Stimulated activated CD4-positive, alpha-beta T cell treated with anti-CD3 and anti-CD28 coated beads, TNF-alpha, amount 100 ng/mL, for 24 hours (primary cell): ENCODE measurements at regions not wholly inside any gene's neighbourhood (a gene's known extent, or its start where the extent isn't known, plus 50 kb on each side); places are given as distances from the start of the nearest gene placed in this dataset.
"Not testable (repeated sequence)": the region's sequence is repeated elsewhere in the genome, so short reads cannot be mapped to it uniquely, and the experiment has no call there.

Experiments
- DNase-seq, 3 experiments: peaks; one replicate each; pipeline ENCODE4 v3.0.0-alpha.2; 2020; ENCODE audit warnings: low read depth in 3 of 3

DNA sequence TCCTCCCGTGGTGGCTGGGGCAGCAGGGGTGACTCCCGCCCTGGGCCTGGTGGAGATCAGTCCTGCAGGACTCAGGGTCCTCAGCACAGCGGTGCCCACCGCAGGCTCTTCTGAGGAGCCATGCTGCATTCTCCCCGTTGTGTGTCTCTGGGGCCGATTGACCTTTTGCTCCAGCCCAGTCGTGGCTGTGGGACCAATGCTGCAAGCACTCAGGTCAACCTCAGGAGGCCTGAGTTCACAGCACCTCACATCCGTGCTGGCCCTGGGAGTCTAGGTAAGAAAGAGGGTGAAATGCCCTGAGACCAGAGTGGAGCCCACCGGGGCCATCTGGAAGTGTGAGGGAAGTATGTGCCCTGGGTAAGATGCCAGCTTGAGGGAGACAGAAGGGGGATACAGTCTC is 316.1 kb upstream of the B3GAT1 start:
- no peak for DNase-seq

DNA sequence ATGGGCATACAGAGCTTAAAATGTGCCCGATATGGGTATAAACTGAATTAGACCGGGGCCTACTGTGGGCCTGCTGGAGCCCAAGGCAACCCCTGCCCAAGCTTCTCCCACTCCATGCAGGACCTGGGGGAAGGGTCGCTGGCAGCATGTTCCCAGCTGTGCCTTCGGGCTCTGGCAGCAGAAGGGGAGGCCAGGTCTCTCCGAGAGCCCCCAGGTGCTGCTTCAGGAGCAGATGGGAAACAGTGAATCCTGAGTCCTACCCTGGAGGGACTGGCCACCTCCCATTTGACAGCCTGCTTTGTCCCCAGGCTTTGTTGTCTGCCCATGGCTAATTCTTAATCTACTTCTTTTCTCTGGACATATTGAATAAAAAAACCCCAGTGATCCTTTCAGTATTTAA is 315.6 kb upstream of the B3GAT1 start:
- no peak for DNase-seq

DNA sequence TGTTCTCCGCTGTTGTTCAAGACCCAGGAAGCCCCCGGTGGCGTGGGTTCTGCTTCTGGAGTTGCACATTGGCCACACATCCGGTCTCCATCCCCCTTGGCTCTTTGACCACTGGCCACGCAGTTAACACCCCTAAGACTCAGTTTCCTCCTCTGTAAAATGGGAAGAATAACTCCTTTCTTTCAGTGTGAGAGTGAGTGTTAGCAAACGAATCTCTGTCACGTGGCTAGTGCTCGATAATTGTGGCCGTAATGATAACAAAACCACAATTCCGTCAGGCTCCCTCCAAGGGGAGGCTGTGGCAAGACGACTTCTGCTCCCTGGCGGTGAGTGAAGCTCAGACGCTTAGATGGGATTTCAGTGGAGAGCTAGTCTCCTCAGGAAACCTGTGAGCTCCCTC is 315.2 kb upstream of the B3GAT1 start:
- no peak for DNase-seq

DNA sequence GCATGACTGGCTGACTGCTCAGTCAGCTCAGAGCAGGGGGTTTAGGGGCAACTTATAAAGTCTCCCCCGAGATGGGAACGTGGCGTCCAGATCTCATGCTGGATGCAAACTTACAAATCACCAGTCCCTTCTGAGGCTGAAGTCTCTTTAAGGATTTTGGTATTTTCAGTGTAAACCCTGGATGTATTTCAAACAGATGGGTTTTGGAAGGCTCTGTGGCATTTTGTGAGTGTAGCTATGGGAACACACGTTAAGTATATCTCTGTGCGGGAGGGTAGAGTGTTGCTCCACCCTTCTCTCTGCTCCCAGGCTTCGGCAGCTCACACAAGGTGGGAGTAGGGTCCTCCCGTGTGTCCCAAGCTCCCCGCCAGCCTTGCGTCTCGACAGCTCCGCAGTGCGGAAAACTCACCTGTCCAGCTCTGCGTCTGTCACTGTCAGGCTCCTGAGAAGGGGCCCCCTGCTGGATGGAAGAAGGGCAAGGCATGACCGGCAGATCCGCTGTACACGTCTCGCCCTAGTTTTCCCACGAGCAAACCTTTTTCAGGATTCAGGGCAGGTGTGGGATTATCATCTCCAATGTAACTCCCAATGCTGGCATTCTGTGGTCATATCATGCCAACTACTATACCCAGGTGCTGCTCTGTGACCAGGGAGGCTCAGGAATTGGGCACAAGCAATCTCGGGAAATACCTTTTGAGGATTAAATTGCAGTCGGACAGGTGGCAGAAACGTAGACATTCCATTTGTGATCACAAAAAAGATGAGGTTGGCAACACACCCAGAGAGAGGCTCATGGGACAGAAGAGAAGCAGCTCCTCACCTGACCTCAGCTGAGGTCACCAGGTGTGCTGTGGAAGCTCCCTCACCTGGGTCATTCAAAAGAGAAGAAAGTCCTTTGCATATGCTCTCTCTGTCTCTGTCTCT is 313.9 kb upstream of the B3GAT1 start:
- no peak for DNase-seq

DNA sequence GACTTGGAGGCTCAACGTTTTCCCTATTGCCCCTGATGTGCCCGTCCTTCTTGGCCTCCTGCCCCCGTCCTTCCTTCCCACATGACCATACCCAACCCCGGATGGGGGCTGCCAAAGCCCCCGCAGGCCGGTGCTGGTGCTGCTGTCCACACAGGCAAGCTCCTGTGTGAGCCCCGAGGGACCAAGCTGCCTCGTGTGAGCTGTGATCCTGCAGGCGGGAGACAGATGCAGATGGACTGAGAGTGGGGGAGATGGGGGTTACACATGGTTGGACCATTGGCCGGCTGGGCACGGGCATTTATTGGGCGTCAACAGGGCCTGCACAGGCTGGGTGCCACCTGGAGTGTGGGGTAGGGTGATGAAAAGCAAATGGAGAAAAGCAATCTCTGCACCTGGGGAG is 313.2 kb upstream of the B3GAT1 start:
- no peak for DNase-seq

DNA sequence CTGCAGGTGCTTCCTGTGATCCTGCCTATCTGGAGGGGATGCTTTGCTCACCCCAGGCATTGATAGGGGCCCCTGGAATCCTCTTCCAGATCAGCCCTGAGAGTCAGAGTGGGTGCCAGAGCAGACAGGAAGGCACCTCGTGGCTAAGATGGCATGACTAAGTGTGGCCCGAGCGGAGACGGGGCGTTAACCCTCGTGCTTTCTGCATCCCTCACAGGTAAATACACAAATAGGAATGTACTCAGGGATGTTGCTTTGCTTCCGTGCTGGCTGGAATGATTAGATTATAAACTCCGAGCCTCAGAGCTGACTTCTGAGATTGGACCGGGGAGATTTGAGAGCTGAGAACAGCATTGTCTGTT is 312.7 kb upstream of the B3GAT1 start:
- no peak for DNase-seq

DNA sequence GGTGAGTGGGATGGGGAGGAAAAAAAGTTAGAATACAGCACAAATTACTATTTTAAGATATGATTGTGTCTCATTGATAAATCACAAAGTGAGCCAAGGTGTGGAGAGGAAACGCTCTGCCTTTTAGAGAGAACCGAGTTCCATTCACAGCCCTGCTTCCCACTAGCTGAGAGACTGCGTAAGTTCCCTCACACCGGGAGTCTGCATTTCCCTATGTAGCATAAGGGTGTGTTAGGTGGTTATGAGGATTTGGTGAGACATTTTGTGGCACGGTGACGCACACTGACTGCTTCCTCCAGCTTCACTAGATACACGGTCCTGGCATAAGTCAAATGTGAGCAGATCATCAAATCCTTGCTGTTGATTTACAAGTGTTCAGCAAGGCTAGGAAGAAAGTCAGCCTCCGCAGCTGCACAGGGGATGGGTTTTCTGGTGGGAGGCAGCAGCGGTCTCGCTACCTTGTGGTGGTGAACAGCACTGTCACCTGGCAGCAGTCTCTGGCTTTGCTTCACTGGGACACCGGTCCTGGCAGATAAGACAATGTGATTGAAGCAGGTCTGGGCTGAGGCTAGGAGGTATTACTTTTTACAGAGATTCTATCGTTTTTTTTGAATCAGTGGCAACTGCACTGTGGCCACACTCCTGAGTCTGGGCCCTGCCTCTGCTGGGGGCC is 312.2 kb upstream of the B3GAT1 start:
- DNase-seq: no peak

DNA sequence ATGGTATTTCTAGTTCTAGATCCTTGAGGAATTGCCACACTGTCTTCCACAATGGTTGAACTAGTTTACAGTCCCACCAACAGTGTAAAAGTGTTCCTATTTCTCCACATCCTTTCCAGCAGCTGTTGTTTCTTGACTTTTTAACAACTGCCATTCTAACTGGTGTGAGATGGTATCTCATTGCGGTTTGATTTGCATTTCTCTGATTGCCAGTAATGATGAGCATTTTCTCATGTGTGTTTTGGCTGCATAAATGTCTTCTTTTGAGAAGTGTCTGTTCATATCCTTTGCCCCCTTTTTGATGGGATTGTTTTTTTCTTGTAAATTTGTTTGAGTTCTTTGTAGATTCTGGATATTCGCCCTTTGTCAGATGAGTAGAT is 308.6 kb upstream of the B3GAT1 start:
- not testable (repeated sequence) for DNase-seq

DNA sequence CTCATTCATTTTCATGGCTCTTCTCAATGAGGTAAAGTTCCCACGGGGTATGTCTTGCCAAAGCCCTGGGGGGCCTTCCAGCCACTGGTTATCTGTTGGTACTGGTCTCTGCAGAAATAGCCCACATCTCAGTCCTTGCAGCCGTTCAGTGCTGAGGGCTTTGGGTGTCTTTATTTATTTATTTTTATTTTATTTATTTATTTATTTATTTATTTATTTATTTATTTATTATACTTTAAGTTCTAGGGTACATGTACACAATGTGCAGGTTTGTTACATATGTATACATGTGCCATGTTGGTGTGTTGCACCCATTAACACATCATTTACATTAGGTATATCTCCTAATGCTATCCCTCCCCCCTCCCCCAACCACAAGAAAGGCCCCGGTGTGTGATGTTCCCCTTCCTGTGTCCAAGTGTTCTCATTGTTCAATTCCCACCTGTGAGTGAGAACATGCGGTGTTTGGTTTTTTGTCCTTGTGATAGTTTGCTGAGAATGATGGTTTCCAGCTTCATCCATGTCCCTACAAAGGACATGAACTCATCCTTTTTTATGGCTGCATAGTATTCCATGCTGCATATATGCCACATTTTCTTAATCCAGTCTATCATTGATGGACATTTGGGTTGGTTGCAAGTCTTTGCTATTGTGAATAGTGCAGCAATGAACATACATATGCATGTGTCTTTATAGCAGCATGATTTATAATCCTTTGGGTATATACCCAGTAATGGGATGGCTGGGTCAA is 308.1 kb upstream of the B3GAT1 start:
- DNase-seq: not testable (repeated sequence)

DNA sequence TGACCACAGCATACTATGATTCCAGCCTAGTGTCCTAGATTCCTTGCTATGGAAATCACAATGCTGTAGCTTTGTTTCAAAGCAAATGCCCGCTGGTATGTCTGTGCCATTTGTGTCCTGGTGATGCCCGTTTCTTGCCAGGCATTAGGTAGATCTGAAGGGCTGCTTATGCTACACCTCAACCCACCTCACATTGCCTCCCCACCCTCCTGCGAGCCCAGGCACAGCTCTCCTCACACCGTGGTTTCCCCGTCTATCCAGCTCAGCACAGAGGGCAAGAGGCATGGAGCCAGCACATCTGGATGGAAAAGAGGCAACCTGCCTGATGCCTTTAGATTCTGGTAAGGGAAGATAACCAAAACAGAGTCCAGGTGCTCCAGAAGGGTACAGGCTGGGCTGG is 307.4 kb upstream of the B3GAT1 start:
- no peak for DNase-seq

DNA sequence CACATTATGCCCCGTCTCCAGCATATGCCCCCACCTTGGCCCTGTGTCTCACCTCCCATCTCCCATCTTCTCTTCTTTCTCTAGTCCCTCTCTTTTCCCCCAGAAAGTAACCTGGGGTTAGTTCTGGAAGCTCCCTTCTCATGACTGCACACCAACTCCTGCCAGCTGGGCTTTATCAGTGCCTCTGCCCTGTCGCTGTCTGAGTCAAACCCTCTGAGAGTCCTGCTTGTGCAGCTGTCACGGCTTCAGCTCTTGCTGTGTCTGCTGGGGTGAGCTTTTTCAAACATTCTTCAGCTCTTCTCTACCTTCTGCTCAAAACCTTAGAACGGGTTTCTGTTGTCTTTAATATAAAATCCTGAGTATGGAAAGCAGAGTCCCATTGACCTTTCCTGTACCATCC is 304.5 kb upstream of the B3GAT1 start:
- no peak for DNase-seq

DNA sequence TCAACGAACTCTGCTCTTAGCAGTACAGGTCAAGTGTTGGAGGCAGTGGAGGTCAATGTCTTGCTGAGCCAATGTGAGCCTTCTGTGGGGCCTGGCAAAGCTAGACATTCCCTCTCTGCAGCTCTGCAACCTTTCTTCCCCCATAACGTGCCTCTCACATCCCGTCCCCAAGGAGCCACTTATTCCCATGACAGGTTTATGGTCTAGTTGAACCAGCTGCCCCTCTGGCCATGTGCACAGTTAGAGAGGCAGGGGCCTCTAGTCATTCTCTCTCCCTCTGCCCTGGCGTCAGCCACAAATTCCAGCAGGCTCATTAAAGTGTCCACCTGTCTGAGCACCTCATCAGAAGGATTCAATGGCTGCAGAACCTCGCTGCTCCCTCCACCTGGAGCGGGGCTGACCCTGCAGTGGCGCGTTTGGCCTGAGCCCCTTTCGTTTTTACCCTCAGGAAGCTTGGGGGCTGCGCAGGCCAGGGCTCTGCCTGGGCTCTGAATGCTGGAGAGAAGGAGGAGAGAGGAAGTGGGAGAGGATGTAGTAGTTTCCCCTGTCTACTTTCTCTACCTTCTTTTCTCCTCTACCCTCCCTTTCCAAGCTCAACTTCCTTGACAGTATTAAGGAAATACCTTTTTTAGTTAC is 302.1 kb upstream of the B3GAT1 start:
- no peak for DNase-seq

DNA sequence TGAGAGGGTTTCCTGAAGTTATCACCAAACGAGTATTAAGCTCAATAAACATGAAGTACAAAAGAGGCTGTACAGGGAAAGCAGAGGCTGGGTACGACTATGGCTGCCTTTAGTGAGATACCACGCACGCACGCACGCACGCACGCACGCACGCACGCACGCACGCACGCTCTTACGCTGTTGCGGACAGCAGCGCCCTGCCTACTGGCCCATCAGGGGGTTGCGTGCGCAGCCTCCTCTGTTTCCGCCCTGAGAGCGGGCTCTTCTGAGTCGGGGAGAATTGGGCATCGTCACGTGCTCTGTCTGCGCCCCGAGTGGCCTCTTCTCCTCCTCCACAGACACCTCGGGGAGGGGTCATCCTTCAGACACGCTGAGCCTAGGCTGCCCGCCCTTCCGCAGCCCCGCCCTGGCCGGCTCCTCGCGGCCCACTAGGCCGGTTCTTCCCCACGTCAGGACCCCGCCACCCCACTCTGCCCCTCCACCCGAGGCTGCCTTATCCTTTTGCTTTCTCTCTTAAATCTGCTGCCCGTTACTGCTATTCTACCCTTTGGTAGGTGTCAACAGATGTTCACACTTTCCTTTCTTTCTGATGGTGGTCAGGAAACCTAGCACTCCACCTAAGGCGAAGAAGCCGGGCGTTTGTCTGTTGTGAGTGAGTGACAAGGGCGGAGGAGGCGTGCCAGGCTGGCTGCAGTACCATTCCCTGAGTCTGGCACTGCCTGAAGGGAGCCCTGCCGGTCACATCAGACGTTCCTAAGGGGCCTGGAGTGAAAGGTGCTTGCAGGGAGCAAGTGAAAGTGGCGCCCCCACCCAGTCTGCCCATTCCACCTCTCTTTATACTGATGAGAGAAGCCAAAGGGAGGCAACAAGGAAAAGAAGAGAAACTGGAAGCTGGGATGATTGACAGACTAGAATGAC is 300.4 kb upstream of the B3GAT1 start:
- DNase-seq: no peak

DNA sequence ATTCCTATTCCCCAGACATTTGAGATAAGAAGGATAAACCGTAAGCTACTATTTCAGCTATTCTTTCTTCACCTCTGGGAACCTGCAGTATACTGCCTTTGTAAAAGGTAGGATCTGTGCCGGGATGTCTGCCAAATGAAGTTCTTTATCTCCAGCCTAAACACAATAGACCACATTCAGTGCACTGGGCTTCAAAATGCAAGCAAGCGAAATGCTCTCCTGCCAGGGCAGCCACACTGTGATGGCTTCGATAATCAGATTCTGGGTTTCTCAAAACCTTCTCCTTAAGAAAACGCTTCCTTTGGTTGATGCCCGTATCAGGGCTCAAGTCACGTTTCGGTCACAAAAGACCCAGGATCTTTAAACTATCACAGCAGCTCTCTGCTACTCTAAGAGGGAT is 299.5 kb upstream of the B3GAT1 start:
- DNase-seq: no peak

DNA sequence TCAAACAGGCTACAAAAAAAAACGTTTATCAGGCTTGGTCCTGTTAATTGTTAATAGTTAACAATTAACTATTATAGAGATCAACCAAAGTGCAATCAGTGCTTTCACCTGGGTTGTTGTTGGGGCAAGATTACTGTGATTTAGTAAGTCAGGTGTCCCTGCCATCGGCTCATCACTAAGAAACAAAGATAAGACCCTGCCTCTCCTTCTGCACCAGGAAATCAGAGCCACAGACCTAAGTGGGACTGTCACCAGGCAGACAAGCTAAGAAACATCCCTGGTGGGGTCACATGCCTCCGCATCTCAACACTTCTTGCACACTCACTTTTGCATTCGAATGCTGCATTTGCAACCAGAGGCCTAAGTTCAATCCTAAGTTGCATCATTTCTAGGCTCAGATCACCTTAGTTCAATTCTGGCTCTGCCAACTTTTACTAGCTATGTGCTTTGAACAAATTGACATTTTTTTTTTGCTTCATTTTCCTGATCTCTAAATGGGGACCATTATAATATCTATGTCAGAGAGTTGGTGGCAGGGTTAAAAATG is 298.9 kb upstream of the B3GAT1 start:
- no peak for DNase-seq

DNA sequence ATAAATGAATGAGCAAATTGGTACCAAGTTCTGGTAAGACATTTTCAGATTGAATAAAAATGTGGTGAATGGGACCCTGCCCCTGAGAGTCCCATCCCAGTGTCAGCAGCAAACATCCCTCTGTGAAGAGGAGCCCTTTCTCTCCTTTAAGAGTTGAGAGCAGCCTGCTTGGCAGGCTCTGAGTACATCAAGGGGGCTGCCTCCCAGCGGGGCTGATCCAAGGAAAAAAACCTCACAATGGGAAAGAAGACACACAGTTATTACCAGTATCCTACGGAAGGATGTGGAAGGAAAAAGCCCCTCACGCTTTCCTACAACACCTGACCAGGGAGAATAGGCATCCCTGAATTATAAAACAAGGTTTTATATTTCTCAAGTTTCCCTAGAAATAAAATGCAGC is 293.8 kb upstream of the B3GAT1 start:
- no peak for DNase-seq

DNA sequence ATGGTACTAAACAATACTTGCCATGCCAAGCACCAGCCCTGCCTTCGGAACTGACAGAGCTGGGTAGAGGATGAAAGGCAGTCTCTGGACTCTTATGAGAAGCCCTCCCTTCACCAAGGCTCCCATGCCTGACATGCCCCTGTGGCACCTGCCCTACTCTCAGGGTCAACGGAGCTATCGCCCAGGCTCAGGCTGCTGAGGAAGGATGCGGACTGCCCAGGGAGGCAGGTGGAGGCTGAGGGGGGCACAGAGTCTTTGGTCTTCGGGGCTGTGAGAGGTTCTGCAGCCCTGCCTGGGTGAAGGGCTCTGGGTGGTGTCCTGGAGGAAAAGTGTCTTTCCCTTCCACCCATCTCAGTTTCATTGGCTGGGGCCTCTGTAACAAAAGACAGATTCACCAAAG is 290.8 kb upstream of the B3GAT1 start:
- DNase-seq: no peak

DNA sequence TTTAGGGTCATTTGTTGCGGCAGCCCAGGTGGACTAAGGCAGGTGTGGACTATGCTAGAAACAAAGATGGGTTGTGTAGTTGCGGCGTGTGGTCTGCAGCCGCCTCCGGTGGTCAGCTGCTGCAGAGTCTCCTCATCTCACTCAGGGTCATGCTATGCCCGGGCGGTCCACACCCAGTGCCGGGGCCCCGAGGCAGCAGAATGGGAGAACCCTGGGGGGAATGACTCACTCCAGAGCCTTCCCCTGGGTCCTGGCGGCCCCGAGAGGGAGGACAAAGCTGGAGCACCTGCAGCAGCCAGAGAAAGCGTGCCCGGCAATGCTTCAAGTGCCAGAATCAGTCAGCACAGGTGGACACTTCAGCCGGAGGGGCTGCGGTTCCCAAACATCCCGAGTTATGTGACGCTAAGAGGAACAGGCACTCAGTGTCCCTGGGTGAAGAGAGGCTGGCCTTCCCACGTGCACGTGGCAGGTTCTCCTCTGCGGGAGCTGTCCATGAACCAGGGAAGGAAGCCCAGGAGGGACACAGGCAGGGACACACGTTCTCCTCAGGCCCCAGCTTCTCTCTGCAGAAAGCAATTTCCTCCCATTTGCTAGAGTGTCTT is 289.6 kb upstream of the B3GAT1 start:
- no peak for DNase-seq

DNA sequence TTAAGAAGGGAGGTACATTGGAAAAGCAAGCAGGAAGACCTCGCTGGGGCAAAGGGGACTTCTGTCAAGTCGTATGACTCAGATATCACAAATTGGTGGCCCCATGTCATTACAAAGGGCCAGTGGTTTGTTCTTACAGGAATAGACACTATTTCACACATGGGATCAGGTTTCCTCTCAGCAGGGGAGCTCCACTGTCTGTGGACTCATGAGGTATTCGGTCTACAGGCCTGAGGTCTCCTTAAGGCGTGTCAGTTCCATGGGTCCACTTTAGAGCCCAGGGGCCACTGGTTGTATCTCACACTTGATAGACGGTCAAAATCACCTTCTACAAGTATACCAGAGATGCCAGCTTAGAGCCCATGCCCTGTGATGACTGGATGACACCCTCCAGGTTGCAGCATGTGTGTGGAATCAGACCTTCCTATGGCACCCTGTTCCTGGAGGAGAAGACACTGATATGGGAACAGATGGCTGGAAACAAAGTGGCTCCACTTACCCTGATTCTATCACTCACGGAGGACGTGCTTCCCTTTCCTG is 288.1 kb upstream of the B3GAT1 start:
- DNase-seq: no peak

DNA sequence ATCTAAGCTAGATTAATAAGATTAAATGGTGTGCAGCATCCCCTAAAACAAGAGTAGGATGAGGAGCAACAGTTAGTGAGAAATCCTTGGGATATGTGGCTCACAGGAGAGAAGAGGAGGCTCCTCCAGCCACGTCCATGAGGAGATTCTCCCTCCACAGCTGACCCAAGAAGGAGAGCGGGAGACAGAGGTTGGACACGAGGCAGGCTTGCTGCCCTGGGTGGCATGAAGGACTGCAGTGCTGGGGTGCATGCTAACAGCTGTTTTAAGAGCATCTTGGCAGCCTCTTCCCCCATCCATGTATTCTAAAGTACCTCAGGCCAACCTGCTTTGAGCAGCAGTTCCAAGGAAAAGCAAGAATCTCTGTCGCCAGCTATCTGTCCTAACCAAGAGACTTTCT is 284.4 kb upstream of the B3GAT1 start:
- no peak for DNase-seq
